Testis (tissue), 2 donors: ENCODE measurements at regions not wholly inside any gene's neighbourhood (a gene's known extent, or its start where the extent isn't known, plus 50 kb on each side); places are given as distances from the start of the nearest gene placed in this dataset.

Source experiments
- DNase-seq: peaks from one replicate; pipeline ENCODE4 v3.0.0-alpha.2; 2019
- H3K27ac ChIP-seq, 2 donors: fragments of 200-600 bp; sonication (generic); one replicate each; pipeline ENCODE4 v1.5.1; 2019
- H3K27me3 ChIP-seq: fragments of 200-600 bp; sonication (generic); one replicate; pipeline ENCODE4 v1.5.1; 2019
- H3K36me3 ChIP-seq: fragments of 200-600 bp; sonication (generic); one replicate; pipeline ENCODE4 v1.5.1; 2017; ENCODE audit warnings: low read depth; ENCODE audit errors: missing control alignments
- H3K4me1 ChIP-seq: fragments of 200-600 bp; sonication (generic); one replicate; pipeline ENCODE4 v1.5.1; 2019
- H3K4me3 ChIP-seq, 2 donors: fragments of 200-600 bp; sonication (generic); one replicate each; pipeline ENCODE4 v1.5.1; 2017 to 2019
- H3K9me3 ChIP-seq: fragments of 200-600 bp; sonication (generic); one replicate; pipeline ENCODE4 v1.5.1; 2017
- POLR2A ChIP-seq: fragments of 450-650 bp; IDR thresholded peaks from one replicate; pipeline ENCODE4 v1.6.1; 2017; ENCODE audit warnings: antibody characterized with exemption, mild to moderate bottlenecking, moderate library complexity
- WGBS, 2 donors: methylation state at CpG; one replicate each; pipeline ENCODE4 v1.1.5; 2018; 5-methylcytosine and 5-hydroxymethylcytosine counted together
- intact Hi-C: fragments of 100-400 bp; cut with DNase I; formaldehyde crosslinking; loops from one replicate; pipeline ENCODE4 v1.15.1; 2023; ENCODE audit warnings: low total_unique reads
- TF ChIP-seq, protein P1 (sequence below), 3 experiments: fragments of 450-650 bp in 2 of 3; fragments of 200-600 bp in 1 of 3; sonication (generic) in 1 of 3; IDR thresholded peaks; one replicate each; pipeline ENCODE4 v1.5.1; 2016 to 2019; ENCODE audit warnings: antibody characterized with exemption in 3 of 3, mild to moderate bottlenecking in 2 of 3, moderate library complexity in 1 of 3

DNA sequence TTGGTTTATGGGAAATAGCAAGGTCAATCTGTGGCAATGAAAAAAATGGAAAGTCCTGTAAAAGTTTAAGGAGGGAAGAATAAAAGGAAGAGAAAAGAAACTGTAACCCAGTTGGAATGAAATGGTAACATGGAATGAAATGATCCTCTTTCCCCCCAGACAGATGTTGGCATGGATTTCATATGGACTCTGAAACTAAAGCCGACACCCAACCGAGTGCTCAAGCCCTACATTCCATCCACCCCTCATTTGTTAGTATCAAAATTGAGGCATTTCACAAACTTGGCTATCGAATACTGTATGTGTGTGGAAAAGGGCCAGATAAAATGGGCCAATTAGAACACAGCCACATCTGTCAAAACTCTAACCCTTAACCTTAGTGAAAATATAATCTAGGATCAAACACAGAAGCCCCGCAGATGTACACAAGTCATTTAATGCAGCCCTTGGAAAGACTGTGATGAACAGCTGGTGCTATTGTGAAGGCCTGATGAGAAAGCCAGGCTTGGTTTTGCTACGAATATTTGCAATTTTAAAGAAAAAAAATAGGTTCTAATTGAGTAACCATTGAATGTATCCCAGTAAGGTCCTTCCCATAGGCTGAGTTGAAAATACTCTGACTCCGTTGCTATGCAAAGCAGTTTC lies 72.6 kb upstream of the RGL1 start:
- no peak for DNase-seq
- intact Hi-C loops, result no loop called here
- Histone ChIP-seq H3K36me3 (no peaks in the 10 kb centered on the region), H3K27ac (no peak overlapping the region), H3K9me3 (no peaks in the 10 kb centered on the region), H3K27me3 (no peaks in the 10 kb centered on the region), H3K4me1 (peaks cover 13% of the 10 kb centered on the region), H3K4me3 (no peak overlapping the region)
- no peak for TF ChIP-seq POLR2A
- TF ChIP-seq, protein P1, sequence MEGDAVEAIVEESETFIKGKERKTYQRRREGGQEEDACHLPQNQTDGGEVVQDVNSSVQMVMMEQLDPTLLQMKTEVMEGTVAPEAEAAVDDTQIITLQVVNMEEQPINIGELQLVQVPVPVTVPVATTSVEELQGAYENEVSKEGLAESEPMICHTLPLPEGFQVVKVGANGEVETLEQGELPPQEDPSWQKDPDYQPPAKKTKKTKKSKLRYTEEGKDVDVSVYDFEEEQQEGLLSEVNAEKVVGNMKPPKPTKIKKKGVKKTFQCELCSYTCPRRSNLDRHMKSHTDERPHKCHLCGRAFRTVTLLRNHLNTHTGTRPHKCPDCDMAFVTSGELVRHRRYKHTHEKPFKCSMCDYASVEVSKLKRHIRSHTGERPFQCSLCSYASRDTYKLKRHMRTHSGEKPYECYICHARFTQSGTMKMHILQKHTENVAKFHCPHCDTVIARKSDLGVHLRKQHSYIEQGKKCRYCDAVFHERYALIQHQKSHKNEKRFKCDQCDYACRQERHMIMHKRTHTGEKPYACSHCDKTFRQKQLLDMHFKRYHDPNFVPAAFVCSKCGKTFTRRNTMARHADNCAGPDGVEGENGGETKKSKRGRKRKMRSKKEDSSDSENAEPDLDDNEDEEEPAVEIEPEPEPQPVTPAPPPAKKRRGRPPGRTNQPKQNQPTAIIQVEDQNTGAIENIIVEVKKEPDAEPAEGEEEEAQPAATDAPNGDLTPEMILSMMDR (IDR thresholded peaks at IDR 0.05), result no peak
- WGBS, 2 donors, result 87 to 90% methylated on average over 6 of the region's 6 CpGs

DNA sequence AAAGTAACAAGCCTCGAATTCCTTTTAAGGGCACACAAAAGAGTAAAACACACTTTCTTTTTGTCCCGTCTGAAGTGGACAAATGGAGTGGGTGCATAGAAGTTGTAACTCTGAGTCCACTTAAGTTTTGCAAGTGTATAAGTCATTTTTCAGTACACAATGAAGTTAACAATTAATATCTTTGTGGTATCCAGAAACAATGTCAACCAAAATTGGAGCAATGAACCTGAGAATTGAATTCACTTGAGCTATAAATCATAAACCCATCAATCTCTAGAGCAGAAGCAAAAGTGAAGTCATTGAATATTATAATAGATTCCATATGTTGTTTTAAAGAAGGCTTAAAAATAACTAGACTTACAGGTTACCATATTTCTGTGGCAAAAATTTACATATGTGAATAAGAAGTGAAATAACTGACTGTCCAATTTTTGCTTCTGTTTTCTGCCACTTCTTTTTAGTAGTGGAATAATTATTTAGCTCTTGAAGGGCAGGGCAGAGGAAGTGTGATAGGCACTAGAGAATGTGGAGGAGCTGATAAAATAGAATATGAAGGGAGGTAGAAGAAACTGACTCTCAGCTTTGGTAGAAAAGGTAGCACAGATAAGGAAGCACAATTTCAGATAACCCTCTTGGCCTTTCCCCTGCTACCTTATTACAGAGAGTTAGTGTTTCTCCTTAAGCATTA lies 73.9 kb upstream of the RGL1 start:
- no peaks in the 10 kb centered on the region for H3K36me3 ChIP-seq
- H3K4me3 ChIP-seq, result no peak overlapping the region
- intact Hi-C loops, result no loop called here
- no peak for DNase-seq
- H3K27me3 ChIP-seq, result no peaks in the 10 kb centered on the region
- no peaks in the 10 kb centered on the region for H3K9me3 ChIP-seq
- H3K27ac ChIP-seq, result no peak overlapping the region
- 71 to 79% methylated on average over 2 of the region's 2 CpGs for WGBS, 2 donors
- H3K4me1 ChIP-seq, result peaks cover 13% of the 10 kb centered on the region
- no peak for TF ChIP-seq POLR2A
- TF ChIP-seq, protein P1 (IDR thresholded peaks at IDR 0.05), result no peak

DNA sequence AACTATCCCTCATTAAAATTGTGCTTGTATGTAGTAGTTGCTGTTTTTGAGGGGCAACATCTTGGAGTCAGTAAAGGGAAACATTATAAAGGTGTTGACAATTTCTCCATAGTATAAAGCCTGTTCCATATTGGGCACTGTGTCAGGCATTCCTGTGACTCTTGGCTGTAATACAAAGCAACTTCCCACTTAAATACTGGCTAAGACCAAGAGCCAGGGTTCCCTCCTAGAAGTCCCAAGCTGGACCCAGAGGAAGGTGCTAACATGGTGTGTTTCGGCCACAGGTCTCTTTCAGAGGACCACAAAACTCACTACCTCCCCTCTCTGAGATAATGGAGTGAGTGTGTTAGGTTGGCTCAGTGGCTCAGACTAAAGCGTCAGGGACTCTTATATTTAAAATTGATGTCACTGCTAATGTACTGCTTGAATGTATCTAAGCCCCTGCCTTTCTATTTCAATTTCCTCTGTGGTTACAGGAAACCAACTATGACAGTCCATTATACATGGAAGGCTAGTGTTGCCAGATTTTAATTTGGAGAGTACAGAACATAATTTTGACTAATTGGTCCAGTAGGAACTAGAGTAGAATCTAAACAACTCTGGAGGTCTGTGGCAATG lies 74.7 kb upstream of the RGL1 start:
- WGBS, 2 donors, result 88 to 95% methylated on average over 2 of the region's 2 CpGs
- TF ChIP-seq POLR2A, result no peak
- TF ChIP-seq, protein P1 (IDR thresholded peaks at IDR 0.05), result no peak
- no peak for DNase-seq

DNA sequence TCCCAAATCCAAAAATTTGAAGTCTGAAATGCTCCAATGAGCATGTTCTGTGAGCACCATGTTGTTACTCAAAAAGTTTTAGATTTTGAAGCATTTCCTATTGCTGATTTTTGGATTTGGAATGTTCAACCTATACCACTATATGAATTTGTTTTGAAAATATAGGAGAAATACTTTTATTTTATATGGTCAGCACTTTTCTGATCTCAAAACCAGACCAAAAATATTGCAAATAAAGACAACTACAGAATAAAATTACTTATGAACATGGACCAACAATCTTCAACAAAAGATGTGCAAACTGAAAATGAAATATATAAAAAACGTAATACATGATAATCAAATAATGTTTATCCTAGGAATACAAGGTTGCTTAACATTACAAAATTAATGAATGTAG lies 73.7 kb upstream of the APOBEC4 start:
- WGBS, 2 donors, result 92% methylated on average over 1 of the region's 1 CpG
- H3K9me3 ChIP-seq, result no peaks in the 10 kb centered on the region

More for the DNA sequence above, 74.7 kb upstream of the RGL1 start:
- no peaks in the 10 kb centered on the region for H3K9me3 ChIP-seq
- peaks cover 10% of the 10 kb centered on the region for H3K4me1 ChIP-seq
- no peaks in the 10 kb centered on the region for H3K36me3 ChIP-seq
- H3K27ac ChIP-seq, result no peak overlapping the region
- H3K27me3 ChIP-seq, result no peaks in the 10 kb centered on the region
- intact Hi-C loops, result no loop called here
- H3K4me3 ChIP-seq, result no peak overlapping the region

More for the DNA sequence above, 73.7 kb upstream of the APOBEC4 start:
- Histone ChIP-seq H3K27me3 (no peaks in the 10 kb centered on the region), H3K36me3 (no peaks in the 10 kb centered on the region), H3K27ac (no peak overlapping the region), H3K4me3 (no peak overlapping the region), H3K4me1 (no peaks in the 10 kb centered on the region)
- TF ChIP-seq, protein P1 (IDR thresholded peaks at IDR 0.05), result no peak
- intact Hi-C loops, result no loop called here
- DNase-seq, result no peak
